Fibroblast of mammary gland (primary cell): ENCODE measurements at regions not wholly inside any gene's neighbourhood (a gene's known extent, or its start where the extent isn't known, plus 50 kb on each side); places are given as distances from the start of the nearest gene placed in this dataset.

Experiments used
- DNase-seq: peaks from one replicate; pipeline ENCODE4 v3.0.0-alpha.2; 2010; ENCODE audit warnings: low read depth
- H3K4me3 ChIP-seq: 2 replicates; pipeline ENCODE4 v1.5.1; 2011; ENCODE audit warnings: low read depth, mild to moderate bottlenecking, low read length, moderate library complexity; ENCODE audit not compliant: control insufficient read depth
- CTCF ChIP-seq: conservative IDR thresholded peaks from 2 replicates; pipeline ENCODE4 v1.5.1; 2011; ENCODE audit warnings: low read depth, low read length, inconsistent platforms; ENCODE audit not compliant: control insufficient read depth, insufficient read depth

DNA sequence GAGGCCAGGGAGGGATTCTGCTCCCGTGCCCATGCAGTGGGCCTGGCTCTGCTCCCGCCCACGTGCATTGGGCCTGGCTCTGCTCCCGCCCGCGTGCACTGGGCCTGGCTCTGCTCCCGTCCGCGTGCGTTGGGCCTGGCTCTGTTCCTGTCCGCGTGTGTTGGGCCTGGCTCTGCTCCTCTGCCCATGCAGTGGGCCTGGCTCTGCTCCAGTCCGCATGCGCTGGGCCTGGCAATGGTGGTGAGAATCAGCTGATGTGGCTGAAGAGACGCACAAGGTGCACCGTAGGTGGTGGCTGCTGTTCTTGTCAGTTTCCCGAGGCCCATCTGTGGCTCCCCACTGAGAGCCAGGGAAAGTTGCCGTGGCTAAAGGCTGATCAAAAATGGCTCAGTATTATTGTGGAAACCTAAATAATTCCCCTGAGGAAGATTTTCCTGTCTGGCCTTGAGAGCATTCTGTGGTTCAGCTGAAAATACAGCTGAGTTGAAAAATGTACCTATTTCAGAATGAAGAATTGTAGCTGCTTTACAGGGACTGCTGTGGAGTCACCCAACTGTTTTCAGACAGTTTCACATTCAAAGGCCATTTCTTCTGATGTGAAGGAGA, 572.4 kb downstream of the GLRX3 start:
- DNase-seq, result no peak
- no peak overlapping the region for H3K4me3 ChIP-seq
- TF ChIP-seq CTCF, result no peak

GRCh38 chr10:130709415-130709814, 573.2 kb downstream of the GLRX3 start:
- H3K4me3 ChIP-seq, result no peak overlapping the region
- no peak for TF ChIP-seq CTCF
- DNase-seq, result no peak

DNA sequence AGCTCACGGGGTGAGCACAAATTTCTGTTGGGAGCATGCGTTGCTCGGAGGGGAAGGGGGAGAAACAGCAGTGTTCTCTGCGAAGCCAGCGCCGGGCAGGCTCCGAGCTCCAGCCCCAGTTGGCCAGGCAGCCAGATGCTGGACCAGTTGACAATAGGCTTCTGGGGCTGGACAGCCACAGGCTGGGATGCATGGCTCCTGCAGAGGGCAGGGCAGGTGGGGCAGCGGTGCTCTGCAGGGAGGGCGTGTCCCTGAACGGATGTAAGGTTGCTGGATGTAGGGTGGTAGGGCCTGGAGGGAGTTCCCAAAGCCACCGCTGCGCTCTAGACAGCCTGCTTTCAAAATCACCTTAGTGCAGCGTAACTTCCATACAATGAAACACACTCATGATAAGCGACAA, 574.9 kb downstream of the GLRX3 start:
- no peak overlapping the region for H3K4me3 ChIP-seq
- no peak for TF ChIP-seq CTCF
- DNase-seq, result no peak

- DNase-seq, result no peak
- no peak for TF ChIP-seq CTCF
- no peak overlapping the region for H3K4me3 ChIP-seq
These were observed 576.9 kb downstream of the GLRX3 start for GRCh38 chr10:130713135-130713534.

GRCh38 chr10:130713731-130714130, 577.5 kb downstream of the GLRX3 start:
- DNase-seq, result no peak
- TF ChIP-seq CTCF, result no peak
- no peak overlapping the region for H3K4me3 ChIP-seq

- DNase-seq, result no peak
- no peak overlapping the region for H3K4me3 ChIP-seq
- TF ChIP-seq CTCF, result no peak
These were observed 578.7 kb downstream of the GLRX3 start for GRCh38 chr10:130714742-130715467.
